ENCODE measurements at regions not wholly inside any gene's neighbourhood (a gene's known extent, or its start where the extent isn't known, plus 50 kb on each side); places are given as distances from the start of the nearest gene placed in this dataset.

DNA sequence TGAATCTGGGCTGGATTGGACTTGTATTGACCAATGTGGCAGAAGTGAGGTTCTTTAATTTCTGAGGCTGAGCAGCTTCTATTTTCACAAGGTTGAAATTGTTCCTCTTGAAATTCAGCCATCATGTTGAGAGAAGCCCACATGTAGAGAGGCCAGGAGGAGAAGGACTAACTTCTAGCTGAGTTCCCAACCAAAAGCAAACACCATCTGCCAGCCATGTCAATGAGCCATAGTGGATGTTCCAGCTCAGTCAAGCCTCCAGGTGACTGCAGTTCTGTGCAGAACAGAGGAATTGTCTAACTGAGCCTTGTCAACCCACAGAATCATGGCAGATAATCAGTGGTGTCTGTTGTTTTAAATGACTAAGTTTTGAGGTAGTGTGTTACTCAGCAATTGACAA is 110.6 kb upstream of the ACVR1 start:
- no peaks in the 10 kb centered on the region for H3K9me2 ChIP-seq (ENCODE audit: insufficient read depth)
- no peaks in the 10 kb centered on the region for H3K4me1 ChIP-seq (ENCODE audit: control insufficient read depth in 1 of 2, insufficient read depth in 2 of 2, low read length in 2 of 2)
- no peak overlapping the region for H3K27ac ChIP-seq (ENCODE audit: low read depth, low read length)
- H4K20me1 ChIP-seq (ENCODE audit: insufficient read depth), result no peaks in the 10 kb centered on the region
- no peak overlapping the region for H2AFZ ChIP-seq (ENCODE audit: low read depth, low read length, poor library complexity, severe bottlenecking)
- BruUV-seq (replicated peaks), result no TSS peak
- no peak overlapping the region for H3K4me2 ChIP-seq (ENCODE audit: low read length)
- ATAC-seq (no peak), DNase-seq (ENCODE audit: low read depth, low spot score) (no peak)
- intact Hi-C loops (cut with micrococcal nuclease), result no loop called here
- H3K27me3 ChIP-seq (ENCODE audit: insufficient read depth, low read length), result no peaks in the 10 kb centered on the region
- no peak overlapping the region for H3K9ac ChIP-seq (ENCODE audit: low read length)
- POLR2A ChIA-PET, result no interaction called here
- CTCF ChIA-PET, result no interaction called here
- H3K79me2 ChIP-seq (ENCODE audit: insufficient read depth, low read length), result no peaks in the 10 kb centered on the region
- TF ChIP-seq CEBPB (IDR thresholded peaks at IDR 0.05; ENCODE audit: low read depth) (no peak), SIN3A (IDR thresholded peaks at IDR 0.05; ENCODE audit: low read depth) (no peak), RAD21 (IDR thresholded peaks at IDR 0.05; ENCODE audit: low read depth) (no peak), CBX3 (IDR thresholded peaks at IDR 0.05; ENCODE audit: low read depth) (no peak), EZH2phosphoT487 (IDR thresholded peaks at IDR 0.05; ENCODE audit: borderline replicate concordance) (no peak), POLR2AphosphoS5 (IDR thresholded peaks at IDR 0.05; ENCODE audit: low read depth, low read length) (no peak)
- TF ChIP-seq, protein P1, sequence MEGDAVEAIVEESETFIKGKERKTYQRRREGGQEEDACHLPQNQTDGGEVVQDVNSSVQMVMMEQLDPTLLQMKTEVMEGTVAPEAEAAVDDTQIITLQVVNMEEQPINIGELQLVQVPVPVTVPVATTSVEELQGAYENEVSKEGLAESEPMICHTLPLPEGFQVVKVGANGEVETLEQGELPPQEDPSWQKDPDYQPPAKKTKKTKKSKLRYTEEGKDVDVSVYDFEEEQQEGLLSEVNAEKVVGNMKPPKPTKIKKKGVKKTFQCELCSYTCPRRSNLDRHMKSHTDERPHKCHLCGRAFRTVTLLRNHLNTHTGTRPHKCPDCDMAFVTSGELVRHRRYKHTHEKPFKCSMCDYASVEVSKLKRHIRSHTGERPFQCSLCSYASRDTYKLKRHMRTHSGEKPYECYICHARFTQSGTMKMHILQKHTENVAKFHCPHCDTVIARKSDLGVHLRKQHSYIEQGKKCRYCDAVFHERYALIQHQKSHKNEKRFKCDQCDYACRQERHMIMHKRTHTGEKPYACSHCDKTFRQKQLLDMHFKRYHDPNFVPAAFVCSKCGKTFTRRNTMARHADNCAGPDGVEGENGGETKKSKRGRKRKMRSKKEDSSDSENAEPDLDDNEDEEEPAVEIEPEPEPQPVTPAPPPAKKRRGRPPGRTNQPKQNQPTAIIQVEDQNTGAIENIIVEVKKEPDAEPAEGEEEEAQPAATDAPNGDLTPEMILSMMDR (IDR thresholded peaks at IDR 0.05 in 2 of 3, conservative IDR thresholded peaks at IDR 0.05 in 1 of 3; ENCODE audit: borderline replicate concordance in 1 of 3, insufficient read depth in 1 of 3, low read depth in 2 of 3, low read length in 2 of 3), result no peak
- TF ChIP-seq, protein P2, sequence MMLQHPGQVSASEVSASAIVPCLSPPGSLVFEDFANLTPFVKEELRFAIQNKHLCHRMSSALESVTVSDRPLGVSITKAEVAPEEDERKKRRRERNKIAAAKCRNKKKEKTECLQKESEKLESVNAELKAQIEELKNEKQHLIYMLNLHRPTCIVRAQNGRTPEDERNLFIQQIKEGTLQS (IDR thresholded peaks at IDR 0.05), result no peak
- no peaks in the 10 kb centered on the region for H3K36me3 ChIP-seq (ENCODE audit: control insufficient read depth in 1 of 2, insufficient read depth in 2 of 2, low read length in 2 of 2)
- H3K9me3 ChIP-seq (ENCODE audit: control insufficient read depth in 1 of 2, insufficient read depth in 1 of 2, low read depth in 1 of 2, low read length in 2 of 2), result no peaks in the 10 kb centered on the region
- H3K4me3 ChIP-seq (replicated peaks in 1 of 2; ENCODE audit: low read depth in 1 of 2, low read length in 2 of 2), result no peak overlapping the region
- RAD21 ChIA-PET (ENCODE audit: low non-redundant PET in 1 of 2, low total read pairs in 2 of 2, uncharacterized antibody in 2 of 2, unreplicated experiment in 2 of 2), result no interaction called here

DNA sequence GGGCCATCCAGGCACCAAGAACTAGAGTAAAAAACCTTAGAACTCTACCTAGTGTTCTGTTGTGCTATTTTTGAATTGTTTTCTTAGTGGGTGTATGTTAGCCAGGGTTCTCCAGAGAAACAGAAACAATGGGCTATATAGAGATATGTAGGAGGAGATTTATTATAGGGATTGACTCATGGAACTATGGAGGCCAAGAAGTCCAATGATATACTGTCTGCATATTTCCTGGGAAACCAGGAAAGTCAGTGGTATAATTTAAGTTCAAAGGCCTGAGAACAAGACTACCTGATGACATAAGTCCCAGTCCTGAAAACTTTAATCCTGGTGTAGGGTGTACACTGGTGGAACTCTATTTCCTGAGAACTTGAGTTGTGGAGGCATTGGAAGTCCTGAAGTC is 108.7 kb upstream of the ACVR1 start:
- Histone ChIP-seq H3K79me2 (ENCODE audit: insufficient read depth, low read length) (no peaks in the 10 kb centered on the region), H3K36me3 (ENCODE audit: control insufficient read depth in 1 of 2, insufficient read depth in 2 of 2, low read length in 2 of 2) (no peaks in the 10 kb centered on the region), H4K20me1 (ENCODE audit: insufficient read depth) (no peaks in the 10 kb centered on the region), H3K4me2 (ENCODE audit: low read length) (no peak overlapping the region), H3K9me3 (ENCODE audit: control insufficient read depth in 1 of 2, insufficient read depth in 1 of 2, low read depth in 1 of 2, low read length in 2 of 2) (no peaks in the 10 kb centered on the region; a peak in 1 of 4 replicates), H3K27ac (ENCODE audit: low read depth, low read length) (no peak overlapping the region), H3K27me3 (ENCODE audit: insufficient read depth, low read length) (no peaks in the 10 kb centered on the region), H2AFZ (ENCODE audit: low read depth, low read length, poor library complexity, severe bottlenecking) (no peak overlapping the region), H3K4me1 (ENCODE audit: control insufficient read depth in 1 of 2, insufficient read depth in 2 of 2, low read length in 2 of 2) (no peaks in the 10 kb centered on the region), H3K9ac (ENCODE audit: low read length) (no peak overlapping the region), H3K9me2 (ENCODE audit: insufficient read depth) (no peaks in the 10 kb centered on the region), H3K4me3 (replicated peaks in 1 of 2; ENCODE audit: low read depth in 1 of 2, low read length in 2 of 2) (no peak overlapping the region)
- intact Hi-C loops (cut with micrococcal nuclease), result no loop called here
- POLR2A ChIA-PET, result no interaction called here
- BruUV-seq (replicated peaks), result no TSS peak
- CTCF ChIA-PET, result no interaction called here
- RAD21 ChIA-PET (ENCODE audit: low non-redundant PET in 1 of 2, low total read pairs in 2 of 2, uncharacterized antibody in 2 of 2, unreplicated experiment in 2 of 2), result no interaction called here
- DNase-seq (ENCODE audit: low read depth, low spot score) (no peak), ATAC-seq (no peak)
- TF ChIP-seq TCF7L2 (IDR thresholded peaks at IDR 0.05; ENCODE audit: borderline replicate concordance, extremely low read depth, insufficient read depth, insufficient read length) (no peak), CEBPB (IDR thresholded peaks at IDR 0.05; ENCODE audit: low read depth) (no peak), FOSL1 (IDR thresholded peaks at IDR 0.05; ENCODE audit: low read depth) (no peak), POLR2AphosphoS5 (IDR thresholded peaks at IDR 0.05; ENCODE audit: low read depth, low read length) (no peak), YY1 (IDR thresholded peaks at IDR 0.05; ENCODE audit: extremely low read depth, insufficient replicate concordance, low read depth, low read length) (no peak)
- TF ChIP-seq, protein P3, sequence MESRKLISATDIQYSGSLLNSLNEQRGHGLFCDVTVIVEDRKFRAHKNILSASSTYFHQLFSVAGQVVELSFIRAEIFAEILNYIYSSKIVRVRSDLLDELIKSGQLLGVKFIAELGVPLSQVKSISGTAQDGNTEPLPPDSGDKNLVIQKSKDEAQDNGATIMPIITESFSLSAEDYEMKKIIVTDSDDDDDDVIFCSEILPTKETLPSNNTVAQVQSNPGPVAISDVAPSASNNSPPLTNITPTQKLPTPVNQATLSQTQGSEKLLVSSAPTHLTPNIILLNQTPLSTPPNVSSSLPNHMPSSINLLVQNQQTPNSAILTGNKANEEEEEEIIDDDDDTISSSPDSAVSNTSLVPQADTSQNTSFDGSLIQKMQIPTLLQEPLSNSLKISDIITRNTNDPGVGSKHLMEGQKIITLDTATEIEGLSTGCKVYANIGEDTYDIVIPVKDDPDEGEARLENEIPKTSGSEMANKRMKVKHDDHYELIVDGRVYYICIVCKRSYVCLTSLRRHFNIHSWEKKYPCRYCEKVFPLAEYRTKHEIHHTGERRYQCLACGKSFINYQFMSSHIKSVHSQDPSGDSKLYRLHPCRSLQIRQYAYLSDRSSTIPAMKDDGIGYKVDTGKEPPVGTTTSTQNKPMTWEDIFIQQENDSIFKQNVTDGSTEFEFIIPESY (IDR thresholded peaks at IDR 0.05; ENCODE audit: extremely low read depth, insufficient replicate concordance, low read length), result no peak
